ENCODE measurements at regions not wholly inside any gene's neighbourhood (a gene's known extent, or its start where the extent isn't known, plus 50 kb on each side); places are given as distances from the start of the nearest gene placed in this dataset.

DNA sequence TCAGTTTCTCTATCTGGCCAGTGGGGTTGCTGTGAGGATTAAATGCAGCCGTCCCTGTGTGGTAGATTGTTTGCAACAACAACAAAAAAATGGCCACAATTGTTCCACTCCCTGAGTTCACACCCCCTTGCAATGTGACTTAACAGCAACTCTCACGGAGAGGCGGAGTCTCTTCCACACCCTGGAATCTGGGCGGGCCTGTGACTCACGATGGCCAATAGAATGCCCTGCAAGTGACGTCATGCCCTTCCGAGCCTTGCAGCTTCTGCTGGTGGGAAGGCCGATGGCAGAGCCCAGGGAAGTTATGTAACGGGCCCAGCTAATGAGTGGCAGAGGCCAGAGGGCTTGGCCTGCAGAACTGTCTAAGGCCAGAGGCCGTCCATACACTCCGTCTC lies 87.9 kb downstream of the RIPK4 start (continued):
- TF ChIP-seq FOXO4 (CRISPR knock-in tag; conservative IDR thresholded peaks at IDR 0.05) (no peak), ZNF367 (CRISPR knock-in tag; IDR thresholded peaks at IDR 0.05; ENCODE audit: borderline replicate concordance) (no peak), ISX (CRISPR knock-in tag; conservative IDR thresholded peaks at IDR 0.05) (no peak), SP5 (CRISPR knock-in tag; IDR thresholded peaks at IDR 0.05; ENCODE audit: borderline replicate concordance, low read depth) (peak; percentile 42; the same call in 1 of the 2 replicates), ATF4 (CRISPR knock-in tag; IDR thresholded peaks at IDR 0.05) (no peak), HNF1B (CRISPR knock-in tag; IDR thresholded peaks at IDR 0.05) (peak; percentile 94), SMAD3 (CRISPR knock-in tag; IDR thresholded peaks at IDR 0.05) (no peak; the same call in 1 of the 2 replicates), ZNF510 (CRISPR knock-in tag; IDR thresholded peaks at IDR 0.05; ENCODE audit: low read depth) (0 out of 2 replicates have a peak, but pooled peaks have one; percentile 58), ZNF569 (CRISPR knock-in tag; IDR thresholded peaks at IDR 0.05; ENCODE audit: borderline replicate concordance) (no peak), MIER3 (CRISPR knock-in tag; IDR thresholded peaks at IDR 0.05; ENCODE audit: borderline replicate concordance) (peak; percentile 44; the same call in 1 of the 2 replicates), TFE3 (CRISPR knock-in tag; IDR thresholded peaks at IDR 0.05) (0 out of 2 replicates have a peak, but pooled peaks have one; percentile 48), ZSCAN22 (CRISPR knock-in tag; IDR thresholded peaks at IDR 0.05) (no peak), ZNF10 (CRISPR knock-in tag; IDR thresholded peaks at IDR 0.05; ENCODE audit: borderline replicate concordance, low read depth) (no peak), ATF1 (CRISPR knock-in tag; IDR thresholded peaks at IDR 0.05) (peak; percentile 58), TCF7 (IDR thresholded peaks at IDR 0.05; ENCODE audit: low read depth) (no peak), NFKBIZ (CRISPR knock-in tag; IDR thresholded peaks at IDR 0.05) (no peak), BRD4 (CRISPR knock-in tag; IDR thresholded peaks at IDR 0.05) (no peak), HNRNPL (IDR thresholded peaks at IDR 0.05; ENCODE audit: low read depth, low read length) (0 out of 2 replicates have a peak, but pooled peaks have one; percentile 25), ZFP41 (CRISPR knock-in tag; IDR thresholded peaks at IDR 0.05; ENCODE audit: borderline replicate concordance) (no peak), KDM5A (IDR thresholded peaks at IDR 0.05; ENCODE audit: borderline replicate concordance, low read length) (no peak), NCOA2 (CRISPR knock-in tag; IDR thresholded peaks at IDR 0.05) (peak; percentile 25; the same call in 1 of the 2 replicates), ZFP91 (CRISPR knock-in tag; IDR thresholded peaks at IDR 0.05; ENCODE audit: borderline replicate concordance) (no peak; the same call in 1 of the 2 replicates)
- TF ChIP-seq, protein P1, sequence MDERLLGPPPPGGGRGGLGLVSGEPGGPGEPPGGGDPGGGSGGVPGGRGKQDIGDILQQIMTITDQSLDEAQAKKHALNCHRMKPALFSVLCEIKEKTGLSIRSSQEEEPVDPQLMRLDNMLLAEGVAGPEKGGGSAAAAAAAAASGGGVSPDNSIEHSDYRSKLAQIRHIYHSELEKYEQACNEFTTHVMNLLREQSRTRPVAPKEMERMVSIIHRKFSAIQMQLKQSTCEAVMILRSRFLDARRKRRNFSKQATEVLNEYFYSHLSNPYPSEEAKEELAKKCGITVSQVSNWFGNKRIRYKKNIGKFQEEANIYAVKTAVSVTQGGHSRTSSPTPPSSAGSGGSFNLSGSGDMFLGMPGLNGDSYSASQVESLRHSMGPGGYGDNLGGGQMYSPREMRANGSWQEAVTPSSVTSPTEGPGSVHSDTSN (CRISPR knock-in tag; IDR thresholded peaks at IDR 0.05) = peak; percentile 50; the same call in 1 of the 2 replicates

Measured in HepG2 (cell line).